CD4-positive, alpha-beta T cell treated with Interleukin-21 for 1 hour (primary cell): ENCODE measurements at regions not wholly inside any gene's neighbourhood (a gene's known extent, or its start where the extent isn't known, plus 50 kb on each side); places are given as distances from the start of the nearest gene placed in this dataset.
"Not testable (repeated sequence)": the region's sequence is repeated elsewhere in the genome, so short reads cannot be mapped to it uniquely, and the experiment has no call there.

ENCODE experiments used
- DNase-seq: peaks from one replicate; pipeline ENCODE4 v3.0.0-alpha.2; 2020

DNA sequence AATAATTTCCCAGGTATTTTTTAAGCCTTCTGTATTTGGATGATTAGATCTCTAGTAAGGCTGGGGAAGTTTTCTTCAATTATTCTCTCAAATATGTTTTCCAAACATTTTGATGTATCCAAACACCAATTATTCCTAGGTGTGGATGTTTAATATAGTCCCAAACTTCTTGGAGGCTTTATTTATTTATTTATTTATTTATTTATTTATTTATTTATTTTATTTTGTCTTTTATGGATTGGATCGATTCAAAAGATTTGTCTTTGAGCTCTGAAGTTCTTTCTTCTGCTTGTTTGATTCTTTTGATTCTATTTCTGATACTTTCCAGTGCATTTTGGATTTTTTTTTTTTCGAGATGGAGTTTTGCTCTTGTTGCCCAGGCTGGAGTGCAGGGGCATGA lies 2267.9 kb upstream of the RAG2 start:
- no peak for DNase-seq

DNA sequence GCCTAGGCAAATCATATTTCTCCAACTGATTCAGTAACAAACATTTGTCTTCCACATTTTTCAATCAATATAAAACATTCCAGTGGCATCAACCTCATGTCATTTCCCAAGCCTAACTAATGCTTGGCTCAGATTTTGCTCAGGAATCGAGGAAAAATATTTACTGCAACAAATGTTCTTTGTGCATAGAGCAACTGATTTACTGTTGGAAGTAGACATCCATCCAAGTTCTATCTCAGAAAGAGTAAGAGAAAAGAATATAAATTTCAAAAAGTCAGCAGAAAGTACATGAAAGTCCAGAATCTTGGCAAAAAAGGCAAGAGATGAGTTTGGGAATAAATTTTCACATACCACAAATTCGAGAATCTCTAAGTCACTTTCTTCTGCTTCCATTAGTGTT lies 2245.0 kb upstream of the RAG2 start:
- DNase-seq = no peak

DNA sequence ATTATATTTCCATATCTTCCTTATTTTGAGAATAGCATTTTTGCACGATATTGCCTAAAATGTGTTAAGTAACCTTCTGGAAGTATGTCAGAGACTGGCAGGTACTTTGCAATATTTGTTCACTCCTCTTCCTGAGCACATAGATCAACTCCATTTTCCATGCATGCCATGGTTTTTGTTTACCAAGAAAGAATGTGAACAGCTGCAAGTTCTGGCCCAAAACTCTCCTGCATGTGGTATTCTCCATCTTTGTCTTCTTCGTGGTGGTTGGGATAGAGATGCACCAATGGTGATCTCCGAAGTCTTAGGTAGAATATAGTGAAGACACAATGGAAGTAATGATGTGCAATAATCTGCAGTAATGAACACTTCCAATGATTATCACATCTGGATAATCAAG lies 2241.0 kb upstream of the RAG2 start:
- DNase-seq = no peak

DNA sequence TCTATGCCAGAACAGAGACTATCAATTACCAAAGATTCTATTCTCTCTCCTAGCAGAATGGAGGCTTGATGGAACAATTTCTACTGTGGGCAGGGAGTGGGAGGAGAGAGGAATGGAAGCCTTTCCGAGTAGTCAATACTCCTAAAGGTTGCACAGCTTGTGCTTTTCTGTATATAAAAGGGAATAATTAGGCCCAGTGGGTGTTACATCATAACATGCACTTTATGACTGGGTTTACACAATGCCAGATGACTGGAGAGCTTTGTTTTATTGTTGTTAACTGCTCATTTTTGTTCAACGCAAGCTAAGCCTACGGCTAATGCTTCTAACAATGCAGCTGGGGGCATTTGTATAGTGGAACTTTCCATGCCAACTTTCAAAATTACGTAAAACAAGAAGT lies 2237.9 kb upstream of the RAG2 start:
- no peak for DNase-seq

DNA sequence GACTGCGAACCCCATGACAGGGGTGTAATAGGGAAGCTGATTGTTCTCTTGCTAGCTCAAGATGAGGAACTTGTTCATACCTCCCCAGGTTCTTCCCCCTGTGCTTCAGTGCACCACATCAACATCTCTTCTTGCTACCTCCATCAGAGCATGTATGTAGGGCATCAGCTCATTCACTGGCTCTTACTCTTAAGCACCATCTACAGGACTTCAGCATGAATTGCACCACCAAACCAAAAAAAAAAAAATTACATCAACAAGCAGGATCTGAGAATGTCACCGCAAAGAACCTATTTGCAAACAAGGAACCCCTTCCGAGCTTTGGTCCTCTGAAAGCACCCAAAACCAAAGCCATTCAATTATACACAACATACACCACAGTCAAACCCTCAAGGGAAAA lies 2226.5 kb upstream of the RAG2 start:
- DNase-seq = no peak

DNA sequence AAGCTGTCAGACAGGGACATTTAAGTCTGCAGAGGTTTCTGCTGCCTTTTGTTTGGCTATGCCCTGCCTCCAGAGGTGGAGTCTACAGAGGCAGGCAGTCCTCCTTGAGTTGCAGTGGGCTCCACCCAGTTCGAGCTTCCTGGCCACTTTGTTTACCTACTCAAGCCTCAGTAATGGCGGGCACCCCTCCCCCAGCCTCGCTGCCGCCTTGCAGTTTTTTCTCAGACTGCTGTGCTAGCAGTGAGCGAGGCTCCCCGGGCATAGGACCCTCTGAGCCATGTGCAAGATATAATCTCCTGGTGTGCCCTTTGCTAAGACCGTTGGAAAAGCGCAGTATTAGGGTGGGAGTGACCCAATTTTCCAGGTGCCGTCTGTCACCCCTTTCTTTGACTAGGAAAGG lies 2223.8 kb upstream of the RAG2 start:
- DNase-seq = not testable (repeated sequence)

DNA sequence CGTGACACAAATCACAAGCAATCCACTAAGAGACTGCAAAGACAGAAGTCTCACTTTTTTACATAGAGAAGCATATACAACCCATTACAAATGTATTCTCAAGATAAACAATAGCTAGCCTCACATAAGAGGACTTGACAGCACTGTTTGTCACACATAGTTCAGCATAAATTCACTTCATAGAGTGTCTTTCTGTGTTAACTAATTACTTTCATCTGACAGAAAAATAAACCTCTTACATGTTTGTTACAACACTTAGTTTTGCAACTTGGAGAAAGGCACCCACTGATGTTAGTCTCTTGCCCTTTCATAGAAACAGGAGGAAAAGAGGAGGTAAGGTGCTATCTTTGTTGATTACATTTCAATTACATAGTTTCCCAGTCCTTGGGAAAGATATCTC lies 2221.9 kb upstream of the RAG2 start:
- no peak for DNase-seq

DNA sequence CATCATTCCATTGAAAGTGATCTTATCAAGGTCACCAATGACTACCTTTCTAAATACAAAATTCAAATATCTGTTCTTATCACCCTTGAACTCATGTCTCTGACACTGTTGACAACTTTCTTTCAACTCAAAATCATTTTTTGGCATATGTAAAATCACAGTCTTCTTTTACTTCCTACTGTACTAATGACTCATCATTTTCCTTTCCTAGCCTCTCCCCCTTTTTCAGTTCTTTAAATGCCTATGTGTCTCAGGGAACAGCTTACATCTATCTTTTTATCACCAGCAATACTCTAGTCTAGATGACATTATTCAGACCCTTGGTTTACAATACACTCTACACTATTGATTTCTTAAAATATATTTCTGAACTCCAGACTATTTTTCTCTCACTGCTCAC lies 2220.7 kb upstream of the RAG2 start:
- no peak for DNase-seq

DNA sequence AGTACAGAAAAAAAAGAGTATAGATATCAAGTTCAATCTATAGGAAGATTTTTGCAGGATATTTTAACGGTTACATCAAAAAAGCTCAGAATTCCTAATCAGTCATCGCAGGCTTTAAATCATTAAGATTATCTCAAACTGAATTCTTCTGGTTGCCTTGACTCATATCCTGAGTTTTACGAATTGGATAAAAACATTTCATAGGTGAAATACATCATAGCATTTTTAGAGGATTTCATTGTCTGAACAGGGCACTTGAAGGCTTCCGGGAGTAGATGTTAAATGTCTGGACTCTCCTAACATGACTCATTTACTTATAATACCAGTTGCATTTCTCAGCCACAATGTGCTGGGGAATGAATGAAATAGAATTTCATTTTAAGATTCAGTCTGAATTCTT lies 2216.6 kb upstream of the RAG2 start:
- DNase-seq = no peak

DNA sequence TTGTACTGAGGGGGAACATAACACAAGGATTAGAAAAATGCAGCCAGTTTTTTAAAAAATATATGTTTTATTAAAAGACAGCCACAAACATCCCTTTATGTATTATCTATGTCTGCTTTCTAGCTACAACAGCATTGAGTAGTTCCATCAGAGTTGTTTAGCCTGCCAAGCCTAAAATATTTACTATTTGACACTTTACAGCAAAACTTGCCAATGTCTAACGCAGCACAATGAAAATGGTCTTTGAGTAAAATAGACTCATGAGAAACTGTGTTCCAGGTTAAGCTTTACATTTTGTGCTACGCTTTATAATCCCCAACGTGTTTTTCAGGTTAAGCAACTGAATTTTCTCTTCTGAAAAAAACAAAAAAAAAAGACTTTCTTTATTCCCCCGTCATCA lies 2211.5 kb upstream of the RAG2 start:
- no peak for DNase-seq

DNA sequence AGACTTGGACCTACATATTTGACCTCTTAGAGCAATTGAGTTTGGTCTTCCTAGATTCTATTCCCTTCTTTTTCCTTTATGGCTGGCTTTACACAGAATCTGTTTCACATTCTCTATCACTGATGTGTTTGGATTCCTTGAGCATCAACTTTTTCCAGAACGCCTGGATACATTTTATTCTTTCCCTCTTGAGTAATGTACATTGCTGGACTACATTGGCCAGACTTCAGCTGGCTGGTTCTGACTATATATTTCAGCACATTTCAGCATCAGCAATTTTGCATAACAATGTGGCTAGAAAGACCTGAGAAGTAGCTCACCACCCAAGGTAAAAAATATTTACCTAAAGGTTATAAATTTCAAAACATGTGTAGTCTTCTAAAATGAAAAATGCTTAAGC lies 2198.2 kb upstream of the RAG2 start:
- no peak for DNase-seq

DNA sequence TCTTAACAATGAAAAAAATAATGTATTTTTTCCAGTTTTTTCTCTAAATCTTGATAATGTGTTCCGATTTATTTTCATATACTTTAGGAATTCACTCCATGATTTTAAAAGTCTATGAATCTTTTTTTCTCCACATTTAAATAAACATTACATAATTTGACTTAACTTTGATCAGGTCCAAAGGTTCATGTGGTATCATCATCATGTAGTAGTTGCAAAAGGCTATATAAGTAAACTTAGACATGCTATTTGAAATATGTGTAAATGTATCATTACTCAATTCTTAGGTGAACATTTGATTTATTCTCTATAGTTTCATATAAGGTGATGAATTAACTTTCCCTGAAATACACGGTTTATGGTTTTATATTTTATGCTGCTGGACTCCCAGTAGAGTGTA lies 2197.0 kb upstream of the RAG2 start:
- DNase-seq = no peak

DNA sequence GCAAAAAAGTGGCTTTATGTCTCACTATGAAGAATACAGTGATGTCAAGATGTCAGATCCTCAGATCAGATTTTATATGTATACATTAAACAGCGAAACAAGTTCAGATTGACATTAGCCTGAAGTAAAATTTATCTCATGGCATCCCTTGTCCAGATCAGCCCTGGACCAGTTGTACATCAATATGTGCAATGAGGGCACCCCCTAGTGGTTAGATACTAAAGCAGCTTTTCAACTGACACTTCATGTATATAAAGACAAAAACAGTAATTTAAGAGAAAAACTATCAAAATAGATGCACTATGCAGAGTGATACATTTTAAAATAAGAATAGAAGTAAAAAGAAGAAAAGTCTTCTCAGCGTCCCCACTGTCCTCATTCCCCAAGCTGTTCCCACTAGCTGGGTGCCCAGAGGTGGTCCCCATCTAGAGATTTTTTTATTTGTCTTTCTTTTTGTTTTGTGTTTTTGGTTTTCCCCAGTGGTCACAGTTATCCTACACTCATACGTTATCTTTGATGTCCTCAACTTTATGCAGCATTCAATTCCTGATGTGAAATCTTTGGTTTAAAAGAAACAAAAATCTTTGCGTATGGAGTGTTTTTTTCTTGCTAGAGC lies 2193.4 kb upstream of the RAG2 start:
- DNase-seq = no peak

DNA sequence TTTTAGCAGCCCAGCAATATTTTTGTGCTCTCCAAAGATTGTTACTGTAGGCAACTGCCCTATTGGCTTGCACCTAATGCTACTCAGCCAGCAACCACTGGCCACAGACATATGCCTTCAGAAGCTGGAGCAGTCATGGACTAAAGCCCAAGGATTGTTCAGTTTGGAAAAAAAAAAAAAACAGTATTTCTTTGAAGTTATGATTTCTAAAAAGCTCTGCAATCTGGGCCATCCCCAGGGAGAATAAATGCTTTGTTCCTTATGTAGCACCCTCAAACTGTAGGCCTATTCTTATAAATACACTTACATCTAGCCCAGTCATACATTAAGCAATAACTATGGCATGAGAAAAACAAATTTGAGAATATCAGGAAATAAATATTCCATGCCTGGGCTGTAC lies 2190.5 kb upstream of the RAG2 start:
- DNase-seq = no peak

DNA sequence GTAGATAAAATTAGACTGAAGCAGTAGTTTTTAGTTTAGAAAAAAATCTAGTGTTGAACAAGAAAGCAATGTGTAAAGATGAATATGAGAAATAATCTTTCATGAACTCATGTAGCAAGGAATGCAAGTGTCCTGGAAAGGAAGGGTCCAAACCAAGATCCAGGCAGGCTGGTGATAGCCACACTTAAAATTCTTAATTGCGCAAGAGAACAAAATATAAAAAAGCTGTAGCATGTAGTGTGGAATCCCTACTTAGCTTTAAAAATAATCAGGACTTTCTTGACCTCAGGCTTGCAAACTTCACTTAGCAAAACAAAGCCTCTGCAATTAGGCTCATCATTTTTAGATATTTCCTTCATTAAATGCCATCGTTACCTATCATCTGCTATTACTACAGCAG lies 2186.1 kb upstream of the RAG2 start:
- DNase-seq = no peak

DNA sequence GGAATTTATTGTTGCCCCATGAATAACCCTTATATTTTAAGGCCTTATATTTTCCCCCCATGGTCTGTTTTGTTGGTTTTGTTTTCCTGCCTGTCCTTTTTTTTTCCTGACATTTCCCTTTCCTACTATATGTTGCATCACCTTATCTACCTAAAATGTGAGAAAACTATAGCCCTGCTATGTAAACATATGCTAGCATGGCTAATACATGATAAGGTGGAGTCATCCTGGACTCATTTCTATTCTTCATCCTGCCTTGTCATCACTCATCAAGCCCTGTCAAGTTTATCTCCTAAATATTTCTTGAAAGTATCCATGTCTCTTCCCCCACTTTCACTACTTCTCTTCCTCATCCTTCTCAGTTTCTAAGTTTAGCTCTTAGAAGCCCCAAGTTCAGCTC lies 2168.8 kb upstream of the RAG2 start:
- no peak for DNase-seq

DNA sequence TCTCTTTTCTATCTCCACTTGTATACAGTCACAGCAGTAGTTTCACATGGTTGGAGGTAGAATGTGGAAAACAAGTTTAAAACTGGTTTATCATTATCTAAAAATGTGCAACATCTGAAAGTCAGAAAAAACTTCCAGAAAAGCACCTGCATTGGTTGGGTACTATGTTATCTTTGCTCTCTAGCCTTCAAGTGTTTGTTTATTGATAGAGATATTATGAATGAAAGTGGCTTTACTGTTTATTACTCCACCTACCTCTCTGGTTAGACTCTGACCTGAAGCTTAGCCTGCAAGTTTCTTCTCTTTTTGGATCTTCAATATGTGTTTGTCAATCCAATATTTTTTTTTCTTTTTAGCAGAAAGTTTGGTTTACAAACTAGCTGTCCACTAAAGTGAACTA lies 2161.4 kb upstream of the RAG2 start:
- DNase-seq = no peak

DNA sequence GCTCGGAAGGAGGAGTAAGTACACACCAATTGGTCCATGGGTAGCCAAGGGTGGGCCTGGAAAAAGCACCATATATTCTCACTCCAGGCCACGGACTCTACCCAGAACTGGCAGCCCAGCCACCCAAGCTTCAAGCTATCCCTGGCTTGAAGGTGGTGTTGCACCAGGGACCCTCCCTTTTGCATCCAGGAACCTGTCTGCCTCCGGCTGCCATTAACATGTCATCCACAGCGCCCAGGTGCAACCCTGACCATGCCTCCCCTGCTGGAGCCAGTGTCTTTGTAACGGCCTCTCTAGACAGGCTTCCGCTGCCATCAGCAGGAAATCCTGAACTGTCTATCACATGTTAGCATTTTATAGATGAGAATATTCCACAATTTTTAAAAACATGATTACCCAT lies 2158.5 kb upstream of the RAG2 start:
- no peak for DNase-seq

DNA sequence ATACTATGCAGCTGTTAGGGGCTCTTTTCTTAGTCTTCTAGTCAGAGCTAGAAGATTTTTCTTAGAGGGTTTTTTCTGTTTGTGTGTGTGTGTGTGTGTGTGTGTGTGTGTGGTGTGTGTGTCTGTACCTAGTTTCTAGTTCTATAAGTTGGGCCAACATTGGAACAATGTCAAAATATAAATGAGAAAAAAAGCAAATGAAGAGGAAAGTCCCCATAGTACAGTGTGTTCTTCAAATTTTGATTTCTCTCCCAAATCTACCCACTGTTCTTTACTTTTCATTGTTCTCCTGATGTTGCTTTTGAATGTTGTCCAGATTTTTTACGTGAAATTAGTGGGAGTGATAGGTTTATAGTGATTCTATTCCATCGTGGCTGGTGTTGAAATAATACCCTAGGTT lies 2153.4 kb upstream of the RAG2 start:
- no peak for DNase-seq

DNA sequence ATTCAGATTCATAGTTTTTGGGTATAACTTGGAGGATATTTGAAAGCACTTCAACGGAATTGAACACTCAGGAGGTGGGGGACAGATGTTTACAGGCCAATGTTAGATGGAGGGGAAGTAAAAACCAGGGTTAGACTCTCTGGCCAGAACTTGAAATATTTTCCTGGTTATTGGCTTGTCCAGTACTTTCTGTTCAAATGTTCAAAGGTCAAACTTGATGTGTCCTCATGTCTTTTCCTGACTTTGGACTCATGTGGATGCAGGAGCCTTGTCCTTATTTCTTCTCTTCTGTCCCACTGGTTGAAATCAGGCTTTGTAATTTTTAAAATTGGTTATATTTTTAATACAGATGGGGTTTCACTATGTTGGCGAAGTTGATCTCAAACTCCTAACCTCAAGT lies 2148.5 kb upstream of the RAG2 start:
- not testable (repeated sequence) for DNase-seq

DNA sequence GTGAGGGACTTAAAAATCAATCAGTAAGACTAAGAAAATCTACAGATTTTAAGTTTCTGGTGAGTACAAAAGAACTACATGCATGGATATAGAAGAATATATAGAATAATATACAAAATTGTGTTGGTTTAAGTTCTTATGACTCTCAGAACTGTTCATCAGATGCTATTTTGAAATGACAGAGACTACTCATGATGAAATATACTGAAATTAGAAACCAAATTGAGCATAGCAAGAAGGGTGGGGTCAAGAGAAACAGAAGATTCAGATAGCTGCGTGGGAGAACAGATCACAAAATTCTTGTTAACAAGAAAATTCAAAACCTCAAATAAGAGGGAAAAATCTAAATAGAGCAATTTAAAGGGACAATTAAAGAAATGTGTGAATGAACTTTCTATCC lies 2125.3 kb upstream of the RAG2 start:
- DNase-seq = no peak

DNA sequence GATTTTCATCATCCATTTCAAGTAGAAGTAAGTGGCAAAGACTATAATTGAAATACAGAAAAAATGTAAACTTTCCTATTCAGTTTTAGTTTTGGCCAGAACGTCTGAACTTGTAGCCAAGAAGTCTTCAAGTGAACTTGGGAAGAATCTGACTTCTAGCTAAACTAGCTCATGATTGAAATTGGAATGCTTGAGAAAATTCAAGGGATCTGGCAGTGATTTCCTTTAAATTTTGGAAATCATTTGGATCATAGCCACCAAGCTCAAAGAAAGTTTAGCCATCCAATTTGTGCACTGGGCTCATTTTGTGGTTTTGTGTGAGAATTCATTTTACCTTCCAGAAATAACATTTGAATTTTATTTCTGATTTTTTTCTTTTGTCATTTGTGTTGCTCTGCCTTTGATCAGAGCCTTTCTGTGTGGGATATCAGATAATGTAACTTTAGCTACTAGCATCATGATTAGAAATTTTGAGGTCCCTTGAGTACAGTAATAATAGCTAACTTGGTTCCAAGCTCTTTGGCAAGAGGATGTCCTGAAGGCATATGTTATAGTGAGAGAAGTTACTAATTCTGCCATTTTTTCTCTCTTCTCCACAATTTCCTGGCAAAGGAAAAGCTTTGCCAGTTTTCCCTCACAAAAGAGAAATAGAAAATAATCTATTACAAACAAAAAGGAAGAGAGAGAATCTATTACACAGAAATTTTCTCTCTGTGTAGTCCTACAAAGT lies 2123.7 kb upstream of the RAG2 start:
- no peak for DNase-seq

DNA sequence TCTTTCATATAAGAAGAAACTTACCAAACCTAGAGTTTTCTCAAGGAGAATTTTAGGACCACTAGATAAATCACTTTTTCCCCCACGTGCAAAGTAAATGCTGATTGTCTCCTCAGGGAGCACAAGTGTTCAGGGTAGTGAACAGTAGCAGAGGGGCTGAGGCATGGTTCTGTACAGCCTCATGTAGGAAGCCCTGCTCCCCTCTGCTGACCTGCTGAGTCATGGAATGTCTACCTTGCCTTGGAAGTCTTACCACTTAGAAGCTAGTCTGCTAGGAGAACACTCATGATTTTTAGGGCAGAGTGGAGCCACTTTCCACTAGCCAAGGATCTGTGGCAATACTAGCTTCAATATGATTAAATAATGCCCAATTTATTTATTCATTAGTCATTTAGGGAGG lies 2120.6 kb upstream of the RAG2 start:
- no peak for DNase-seq

DNA sequence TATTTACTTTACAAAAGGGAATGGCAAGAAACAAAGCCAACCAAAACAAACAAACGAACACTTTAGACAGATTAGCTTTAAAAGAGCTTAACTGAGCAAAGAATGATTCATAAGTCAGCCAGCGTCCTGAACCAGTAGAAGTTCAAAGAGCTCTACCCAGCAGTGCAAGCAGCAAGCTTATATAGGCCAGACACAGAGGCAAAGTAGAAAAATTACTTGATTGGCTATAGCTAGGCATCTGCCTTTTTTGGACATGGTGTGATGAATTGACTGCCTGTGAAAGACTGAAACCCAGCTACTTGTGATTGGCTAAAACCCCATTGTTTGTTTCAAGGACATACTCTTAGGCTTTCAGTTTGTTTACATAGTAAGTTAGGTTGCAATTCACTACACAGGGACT lies 2120.0 kb upstream of the RAG2 start:
- DNase-seq = no peak

DNA sequence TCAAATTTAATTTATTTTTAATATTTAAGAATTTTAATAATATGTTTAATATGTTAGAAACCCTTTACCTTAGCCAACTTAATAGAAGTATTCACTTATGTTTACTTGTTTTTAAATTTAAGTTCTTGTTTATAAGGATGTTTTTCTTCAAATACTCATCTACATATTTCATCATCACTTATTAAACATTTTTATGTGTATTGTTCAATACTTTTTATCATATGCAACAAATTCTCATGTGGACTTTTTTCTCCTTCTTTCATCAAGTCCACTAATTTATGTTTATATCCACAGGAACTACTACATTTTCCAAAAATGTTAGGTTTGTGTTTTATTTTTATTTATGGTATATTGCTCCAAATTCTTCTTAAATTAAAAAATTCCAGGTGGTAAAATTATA lies 2113.1 kb upstream of the RAG2 start:
- no peak for DNase-seq
